ENCODE measurements at regions not wholly inside any gene's neighbourhood (a gene's known extent, or its start where the extent isn't known, plus 50 kb on each side); places are given as distances from the start of the nearest gene placed in this dataset.

GRCh38 chr3:115332998-115333397 is 185.9 kb upstream of the ZBTB20 start:
- DNase-seq = no peak

GRCh38 chr3:115336836-115337235 is 189.7 kb upstream of the ZBTB20 start:
- DNase-seq = no peak

- no peak for DNase-seq
Observed at GRCh38 chr3:115340586-115340985, 193.5 kb upstream of the ZBTB20 start.

GRCh38 chr3:115341208-115341607 is 194.1 kb upstream of the ZBTB20 start:
- no peak for DNase-seq

GRCh38 chr3:115347737-115348136 is 200.6 kb upstream of the ZBTB20 start:
- no peak for DNase-seq

GRCh38 chr3:115348412-115348811 is 201.3 kb upstream of the ZBTB20 start:
- DNase-seq = no peak

- no peak for DNase-seq
Observed at GRCh38 chr3:115348951-115349745, 202.1 kb upstream of the ZBTB20 start.

GRCh38 chr3:115350606-115351005 is 203.5 kb upstream of the ZBTB20 start:
- peak; percentile 52 for DNase-seq

- DNase-seq = no peak
Observed at GRCh38 chr3:115351193-115351592, 204.1 kb upstream of the ZBTB20 start.

GRCh38 chr3:115354010-115354409 is 206.9 kb upstream of the ZBTB20 start:
- no peak for DNase-seq

GRCh38 chr3:115357456-115357855 is 210.4 kb upstream of the ZBTB20 start:
- DNase-seq = no peak

- DNase-seq = no peak
Observed at GRCh38 chr3:115359536-115359935, 212.4 kb upstream of the ZBTB20 start.

GRCh38 chr3:115361806-115362205 is 214.7 kb upstream of the ZBTB20 start:
- no peak for DNase-seq

GRCh38 chr3:115363071-115363470 is 216.0 kb upstream of the ZBTB20 start:
- DNase-seq = no peak

- no peak for DNase-seq
Observed at GRCh38 chr3:115369021-115369420, 221.9 kb upstream of the ZBTB20 start.

- no peak for DNase-seq
Observed at GRCh38 chr3:115375362-115375761, 228.3 kb upstream of the ZBTB20 start.

GRCh38 chr3:115380883-115381572 is 233.9 kb upstream of the ZBTB20 start:
- DNase-seq = no peak

GRCh38 chr3:115381573-115381912 is 234.5 kb upstream of the ZBTB20 start:
- DNase-seq = no peak

GRCh38 chr3:115381931-115382330 is 234.8 kb upstream of the ZBTB20 start:
- no peak for DNase-seq

GRCh38 chr3:115384381-115384780 is 237.3 kb upstream of the ZBTB20 start:
- no peak for DNase-seq

GRCh38 chr3:115385774-115386730 is 237.3 kb upstream of the GAP43 start:
- no peak for DNase-seq

GRCh38 chr3:115388166-115388565 is 235.1 kb upstream of the GAP43 start:
- peak; percentile 46 for DNase-seq

- peak; percentile 23 for DNase-seq
Observed at GRCh38 chr3:115388811-115389210, 234.5 kb upstream of the GAP43 start.
